D721Med (cell line): ENCODE measurements at regions not wholly inside any gene's neighbourhood (a gene's known extent, or its start where the extent isn't known, plus 50 kb on each side); places are given as distances from the start of the nearest gene placed in this dataset.

Experiments used
- DNase-seq: peaks from one replicate; pipeline ENCODE4 v3.0.0; 2011; ENCODE audit warnings: low spot score; ENCODE audit not compliant: insufficient read length
- FAIRE-seq: peaks from 2 replicates; lab custom pipeline; 2011; peaks lifted over from hg19 to GRCh38; lab: Jason Lieb, UNC
- TF ChIP-seq, protein P1 (sequence below): IDR thresholded peaks from 2 replicates; pipeline ENCODE4 v1.5.1; 2012; ENCODE audit warnings: mild to moderate bottlenecking, control low read depth; ENCODE audit not compliant: insufficient read depth; ENCODE audit errors: missing control alignments

DNA sequence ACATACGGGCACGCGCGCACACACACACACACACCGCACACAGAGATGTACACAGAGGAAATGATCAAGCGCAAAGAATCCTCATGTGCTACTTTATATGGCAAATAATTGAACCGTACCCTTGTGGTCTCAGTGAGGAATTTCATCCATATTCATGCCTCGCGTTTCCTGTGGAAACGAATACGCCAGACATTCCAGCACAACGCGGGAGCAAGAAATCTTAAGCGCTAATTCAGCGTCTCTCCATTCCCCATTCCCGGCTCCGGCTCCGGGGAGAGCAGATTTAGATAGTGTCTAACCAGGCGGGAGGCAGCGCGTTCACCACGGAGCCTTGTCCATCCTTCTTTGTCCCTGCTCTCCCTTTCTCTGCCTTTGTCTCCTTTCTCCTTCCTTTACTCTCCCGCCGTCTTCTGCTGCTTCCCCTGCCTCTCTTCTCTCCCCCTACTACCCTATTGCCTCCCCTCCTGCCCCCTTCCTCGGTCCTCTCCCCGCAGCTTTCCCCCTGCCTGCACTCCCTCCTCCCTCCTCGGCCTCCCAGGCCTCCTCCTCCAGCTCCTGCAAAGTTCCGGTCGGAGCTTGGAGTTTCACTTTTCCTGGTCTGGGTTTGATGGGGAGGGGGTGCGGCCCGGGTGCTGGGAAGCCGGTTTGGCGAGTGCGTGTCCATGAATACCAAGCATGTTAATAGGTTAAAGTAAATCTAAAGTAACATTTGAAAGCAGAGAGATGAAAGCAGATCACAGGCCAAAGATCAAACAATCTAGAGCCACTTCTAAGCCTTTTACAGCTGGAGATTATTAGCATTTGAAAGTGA, 579.3 kb downstream of the BUD13 start:
- DNase-seq (no peak), FAIRE-seq (no peak)
- TF ChIP-seq, protein P1, sequence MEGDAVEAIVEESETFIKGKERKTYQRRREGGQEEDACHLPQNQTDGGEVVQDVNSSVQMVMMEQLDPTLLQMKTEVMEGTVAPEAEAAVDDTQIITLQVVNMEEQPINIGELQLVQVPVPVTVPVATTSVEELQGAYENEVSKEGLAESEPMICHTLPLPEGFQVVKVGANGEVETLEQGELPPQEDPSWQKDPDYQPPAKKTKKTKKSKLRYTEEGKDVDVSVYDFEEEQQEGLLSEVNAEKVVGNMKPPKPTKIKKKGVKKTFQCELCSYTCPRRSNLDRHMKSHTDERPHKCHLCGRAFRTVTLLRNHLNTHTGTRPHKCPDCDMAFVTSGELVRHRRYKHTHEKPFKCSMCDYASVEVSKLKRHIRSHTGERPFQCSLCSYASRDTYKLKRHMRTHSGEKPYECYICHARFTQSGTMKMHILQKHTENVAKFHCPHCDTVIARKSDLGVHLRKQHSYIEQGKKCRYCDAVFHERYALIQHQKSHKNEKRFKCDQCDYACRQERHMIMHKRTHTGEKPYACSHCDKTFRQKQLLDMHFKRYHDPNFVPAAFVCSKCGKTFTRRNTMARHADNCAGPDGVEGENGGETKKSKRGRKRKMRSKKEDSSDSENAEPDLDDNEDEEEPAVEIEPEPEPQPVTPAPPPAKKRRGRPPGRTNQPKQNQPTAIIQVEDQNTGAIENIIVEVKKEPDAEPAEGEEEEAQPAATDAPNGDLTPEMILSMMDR: no peak

DNA sequence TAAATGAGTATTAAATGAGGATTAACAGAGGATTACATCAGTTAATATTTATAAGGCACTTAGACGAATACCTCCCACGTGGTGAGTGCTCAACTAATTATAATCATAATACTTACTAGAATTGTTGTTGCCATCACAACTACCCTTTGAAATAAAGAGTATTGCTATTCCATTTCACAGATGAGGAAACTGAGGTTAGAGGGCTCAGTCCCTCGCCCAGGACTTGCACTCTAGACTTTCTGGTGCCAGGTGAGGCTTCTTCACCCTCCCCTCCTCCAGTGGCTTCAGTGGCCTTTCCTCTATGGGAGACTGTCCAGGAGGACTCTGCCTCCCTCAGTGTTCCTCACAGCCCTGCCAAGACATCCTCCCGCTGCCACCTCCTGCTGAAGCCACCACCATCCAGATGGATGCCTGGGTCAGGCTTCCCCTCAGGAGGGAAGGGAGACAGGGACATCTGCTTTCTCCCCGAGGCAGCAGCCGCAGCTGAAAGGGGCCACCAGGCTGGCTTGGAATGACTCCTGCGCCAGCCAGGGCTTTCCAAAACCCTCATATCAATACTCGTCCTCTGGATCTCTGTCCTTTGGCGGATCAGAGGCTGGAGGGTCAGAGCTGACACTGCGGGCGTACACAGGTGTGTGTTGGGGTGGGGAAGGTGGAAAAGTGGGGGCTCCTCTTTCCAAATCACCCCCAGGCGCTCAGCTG, 580.1 kb downstream of the BUD13 start:
- TF ChIP-seq, protein P1: no peak
- FAIRE-seq (peak; percentile 69), DNase-seq (peak; percentile 48)

DNA sequence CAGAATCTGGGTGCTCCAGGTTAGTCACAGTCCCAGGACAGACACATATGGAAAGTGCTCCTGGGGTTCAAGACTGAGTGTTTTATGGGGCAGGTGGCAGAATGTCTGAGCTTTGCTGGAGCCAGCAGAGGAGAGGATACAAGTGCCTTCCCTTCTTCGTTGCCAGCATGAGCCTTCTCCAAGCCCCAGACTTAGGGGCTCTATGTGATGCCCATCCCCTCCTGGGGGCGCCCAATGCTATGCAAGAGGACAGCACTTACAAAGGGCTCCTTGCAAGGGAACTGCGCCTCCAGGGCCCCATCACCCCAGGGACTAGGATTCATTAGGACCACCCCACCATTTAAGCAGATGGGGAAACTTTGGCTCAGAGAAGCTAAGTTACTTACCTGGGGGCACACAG, 581.9 kb downstream of the BUD13 start:
- DNase-seq: no peak
- FAIRE-seq: no peak
- TF ChIP-seq, protein P1: no peak

DNA sequence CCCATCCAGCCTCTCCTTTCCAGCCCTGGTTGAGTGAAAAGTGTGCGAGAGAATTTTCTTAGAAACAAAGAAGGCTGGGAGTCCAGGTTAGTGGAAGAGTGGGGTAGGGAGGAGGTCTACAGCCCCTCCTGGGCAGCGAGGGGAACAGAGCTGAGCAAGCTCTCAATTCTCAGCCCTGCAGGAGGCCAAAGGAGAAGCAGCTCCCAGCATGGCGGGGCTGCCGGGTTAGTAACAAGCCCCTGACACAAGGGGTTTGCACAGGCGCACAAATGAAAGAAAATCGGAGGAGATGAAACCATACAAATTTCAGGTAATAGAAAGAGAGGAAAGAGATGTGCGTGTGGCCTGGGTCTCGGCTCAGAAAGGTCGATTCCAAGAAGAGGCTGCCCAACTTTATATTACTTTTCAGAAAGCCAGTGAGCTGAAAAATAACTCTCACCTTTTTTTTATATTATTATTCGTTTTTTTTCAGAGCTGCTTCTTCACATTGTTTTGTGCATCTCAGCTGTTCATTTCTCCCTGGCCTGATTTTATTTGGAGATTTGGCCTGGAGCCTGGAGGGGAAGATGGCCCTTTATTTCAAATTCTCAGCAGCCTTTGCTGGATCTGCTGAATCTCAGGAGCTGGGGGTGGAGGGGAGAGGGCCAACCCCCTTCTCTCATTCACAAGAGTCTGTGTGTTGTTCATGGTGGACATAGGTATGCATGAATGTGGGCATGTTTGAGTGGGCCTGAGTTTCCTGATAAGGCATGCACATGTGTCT, 583.2 kb downstream of the BUD13 start:
- TF ChIP-seq, protein P1: no peak
- no peak for FAIRE-seq
- no peak for DNase-seq

DNA sequence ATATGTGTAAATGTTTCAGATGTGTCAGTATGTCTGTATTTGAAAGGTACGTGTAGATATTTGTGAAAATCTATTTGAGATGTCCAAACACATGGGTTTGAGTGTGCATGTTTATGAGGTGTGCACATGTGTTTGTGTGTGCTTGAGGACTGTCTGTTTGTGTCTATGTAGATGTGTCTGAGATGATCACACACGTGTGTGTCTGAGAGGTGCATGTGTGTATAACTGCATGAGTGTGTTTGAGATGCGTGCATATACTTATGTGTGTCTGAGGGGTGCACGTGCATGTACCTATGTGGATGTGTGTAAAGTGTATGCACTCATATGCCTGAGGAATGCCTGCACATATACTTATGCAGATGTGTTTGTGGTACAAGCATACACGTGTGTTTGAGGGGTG, 584.4 kb downstream of the BUD13 start:
- TF ChIP-seq, protein P1: no peak
- DNase-seq (no peak), FAIRE-seq (no peak)

DNA sequence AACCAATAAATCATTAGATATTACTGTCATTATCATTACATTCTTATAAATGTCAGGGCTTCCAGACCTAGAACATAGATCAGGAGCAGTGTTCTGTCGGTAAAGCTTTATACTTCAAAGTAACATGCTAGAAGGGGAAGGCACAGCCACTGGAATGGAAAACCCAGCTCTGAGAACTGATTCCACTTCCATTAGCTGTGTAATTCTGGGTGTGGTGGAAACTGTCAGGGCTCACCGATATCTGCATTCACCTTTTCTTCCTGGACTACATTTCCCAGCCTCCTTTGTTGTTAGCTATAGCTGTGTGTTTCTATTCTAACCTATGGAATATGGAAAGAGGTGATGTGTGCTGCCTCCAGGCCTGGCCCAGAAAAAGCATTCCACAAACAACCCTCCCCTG, 585.8 kb downstream of the BUD13 start:
- TF ChIP-seq, protein P1: no peak
- FAIRE-seq: no peak
- DNase-seq: no peak
